Thyroid gland (tissue), 4 donors: ENCODE measurements at regions not wholly inside any gene's neighbourhood (a gene's known extent, or its start where the extent isn't known, plus 50 kb on each side); places are given as distances from the start of the nearest gene placed in this dataset.

Experiments used
- POLR2A ChIP-seq, 2 donors: fragments of 450-650 bp; IDR thresholded peaks; one replicate each; pipeline ENCODE4 v1.6.1; 2017; ENCODE audit warnings: antibody characterized with exemption in 2 of 2, mild to moderate bottlenecking in 2 of 2, moderate library complexity in 1 of 2
- TF ChIP-seq, protein P1 (sequence below), 6 experiments: fragments of 200-600 bp in 3 of 6; fragments of 450-650 bp in 3 of 6; sonication (generic) in 3 of 6; IDR thresholded peaks; one replicate each; pipeline ENCODE4 v1.5.1; 2016 to 2019; ENCODE audit warnings: antibody characterized with exemption in 6 of 6, mild to moderate bottlenecking in 2 of 6, inconsistent platforms in 1 of 6, moderate library complexity in 1 of 6

GRCh38 chr3:4083225-4084015 lies 219.7 kb upstream of the SETMAR start:
- TF ChIP-seq, protein P1, sequence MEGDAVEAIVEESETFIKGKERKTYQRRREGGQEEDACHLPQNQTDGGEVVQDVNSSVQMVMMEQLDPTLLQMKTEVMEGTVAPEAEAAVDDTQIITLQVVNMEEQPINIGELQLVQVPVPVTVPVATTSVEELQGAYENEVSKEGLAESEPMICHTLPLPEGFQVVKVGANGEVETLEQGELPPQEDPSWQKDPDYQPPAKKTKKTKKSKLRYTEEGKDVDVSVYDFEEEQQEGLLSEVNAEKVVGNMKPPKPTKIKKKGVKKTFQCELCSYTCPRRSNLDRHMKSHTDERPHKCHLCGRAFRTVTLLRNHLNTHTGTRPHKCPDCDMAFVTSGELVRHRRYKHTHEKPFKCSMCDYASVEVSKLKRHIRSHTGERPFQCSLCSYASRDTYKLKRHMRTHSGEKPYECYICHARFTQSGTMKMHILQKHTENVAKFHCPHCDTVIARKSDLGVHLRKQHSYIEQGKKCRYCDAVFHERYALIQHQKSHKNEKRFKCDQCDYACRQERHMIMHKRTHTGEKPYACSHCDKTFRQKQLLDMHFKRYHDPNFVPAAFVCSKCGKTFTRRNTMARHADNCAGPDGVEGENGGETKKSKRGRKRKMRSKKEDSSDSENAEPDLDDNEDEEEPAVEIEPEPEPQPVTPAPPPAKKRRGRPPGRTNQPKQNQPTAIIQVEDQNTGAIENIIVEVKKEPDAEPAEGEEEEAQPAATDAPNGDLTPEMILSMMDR (IDR thresholded peaks at IDR 0.05) = no peak
- TF ChIP-seq POLR2A (IDR thresholded peaks at IDR 0.05) = no peak
